HEK293 (cell line): ENCODE measurements at regions not wholly inside any gene's neighbourhood (a gene's known extent, or its start where the extent isn't known, plus 50 kb on each side); places are given as distances from the start of the nearest gene placed in this dataset.
"Not testable (repeated sequence)": the region's sequence is repeated elsewhere in the genome, so short reads cannot be mapped to it uniquely, and the experiment has no call there.

Experiments used
- ZFP3 ChIP-seq: fragments of 450-650 bp; formaldehyde crosslinking; IDR thresholded peaks from 2 replicates; pipeline ENCODE4 v1.5.1; 2016; ENCODE audit warnings: low read depth, missing biosample characterization, missing genetic modification characterization
- ZNF23 ChIP-seq: fragments of 450-650 bp; formaldehyde crosslinking; IDR thresholded peaks from 2 replicates; pipeline ENCODE4 v1.5.1; 2016; ENCODE audit warnings: missing biosample characterization, missing genetic modification characterization, borderline replicate concordance
- ZNF558 ChIP-seq: fragments of 450-650 bp; formaldehyde crosslinking; IDR thresholded peaks from 2 replicates; pipeline ENCODE4 v1.5.1; 2016; ENCODE audit warnings: missing biosample characterization, missing genetic modification characterization
- ZNF768 ChIP-seq: fragments of 450-650 bp; formaldehyde crosslinking; IDR thresholded peaks from 2 replicates; pipeline ENCODE4 v1.5.1; 2018; ENCODE audit warnings: missing biosample characterization, mild to moderate bottlenecking, missing genetic modification characterization

- TF ChIP-seq ZNF768 (tag by site-specific recombination); ZFP3 (tag by site-specific recombination); ZNF558 (tag by site-specific recombination); ZNF23: not testable (repeated sequence)
Measured at GRCh38 chr5:179400435-179400834, 55.2 kb upstream of the ADAMTS2 start.
